ENCODE measurements at regions not wholly inside any gene's neighbourhood (a gene's known extent, or its start where the extent isn't known, plus 50 kb on each side); places are given as distances from the start of the nearest gene placed in this dataset.

- no peaks in the 10 kb centered on the region for H3K4me1 ChIP-seq (replicated peaks in 1 of 2)
- no peak overlapping the region for H3K4me3 ChIP-seq
- H3K27ac ChIP-seq = no peak overlapping the region
- WGBS, 10 experiments = 60 to 100% (median 82%) methylated on average over 1 of the region's 1 CpG; no CpG with 5 or more reads in 2 of the 10 experiments
- no peak for ATAC-seq (replicated peaks in 6 of 8)
- in situ Hi-C loops (cut with MboI; ENCODE audit: low pct_unique_long_range_greater_than_20kb in 2 of 9, low sequenced_read_pairs in 9 of 9, unreplicated experiment in 9 of 9) = loop anchor here in 1 of 9 experiments (25.0 kb wide), 1 partner anchor 224 kb away; no protein-coding TSS in a partner anchor
These were observed 70.1 kb upstream of the PNPT1 start for GRCh38 chr2:55763721-55764120.

- 0 to 100% (median 88%) methylated on average over 1 to 2 of the region's 2 CpGs; no CpG with 5 or more reads in 2 of the 10 experiments for WGBS, 10 experiments
- in situ Hi-C loops (cut with MboI; ENCODE audit: low pct_unique_long_range_greater_than_20kb in 2 of 9, low sequenced_read_pairs in 9 of 9, unreplicated experiment in 9 of 9) = loop anchor here in 1 of 9 experiments (25.0 kb wide), 1 partner anchor 226 kb away; no protein-coding TSS in a partner anchor
- ATAC-seq (replicated peaks in 6 of 8) = peak in 3 of 8 experiments; percentile 45 to 61 (median 46)
- no peak overlapping the region for H3K4me3 ChIP-seq
- H3K4me1 ChIP-seq (replicated peaks in 1 of 2) = no peaks in the 10 kb centered on the region
- no peak overlapping the region for H3K27ac ChIP-seq
These were observed 67.9 kb upstream of the PNPT1 start for GRCh38 chr2:55761526-55761925.

GRCh38 chr2:55761024-55761423, 67.4 kb upstream of the PNPT1 start:
- no peak overlapping the region for H3K27ac ChIP-seq
- no peak overlapping the region for H3K4me3 ChIP-seq
- no peaks in the 10 kb centered on the region for H3K4me1 ChIP-seq (replicated peaks in 1 of 2)
- in situ Hi-C loops (cut with MboI; ENCODE audit: low pct_unique_long_range_greater_than_20kb in 2 of 9, low sequenced_read_pairs in 9 of 9, unreplicated experiment in 9 of 9) = loop anchor here in 1 of 9 experiments (25.0 kb wide), 1 partner anchor 226 kb away; no protein-coding TSS in a partner anchor
- ATAC-seq (replicated peaks in 6 of 8) = no peak

GRCh38 chr2:55760125-55760524, 66.5 kb upstream of the PNPT1 start:
- Histone ChIP-seq H3K4me1 (replicated peaks in 1 of 2) (no peaks in the 10 kb centered on the region), H3K4me3 (no peak overlapping the region), H3K27ac (no peak overlapping the region)
- 79 to 100% (median 94%) methylated on average over 2 of the region's 2 CpGs; no CpG with 5 or more reads in 3 of the 10 experiments for WGBS, 10 experiments
- no peak for ATAC-seq (replicated peaks in 6 of 8)
- in situ Hi-C loops (cut with MboI; ENCODE audit: low pct_unique_long_range_greater_than_20kb in 2 of 9, low sequenced_read_pairs in 9 of 9, unreplicated experiment in 9 of 9) = loop anchor here in 1 of 9 experiments (25.0 kb wide), 1 partner anchor 227 kb away; no protein-coding TSS in a partner anchor

- Histone ChIP-seq H3K4me1 (replicated peaks in 1 of 2) (no peaks in the 10 kb centered on the region), H3K27ac (no peak overlapping the region), H3K4me3 (no peak overlapping the region)
- 30 to 100% (median 73%) methylated on average over 2 to 5 of the region's 5 CpGs; no CpG with 5 or more reads in 1 of the 10 experiments for WGBS, 10 experiments
- in situ Hi-C loops (cut with MboI; ENCODE audit: low pct_unique_long_range_greater_than_20kb in 2 of 9, low sequenced_read_pairs in 9 of 9, unreplicated experiment in 9 of 9) = loop anchor here in 1 of 9 experiments (25.0 kb wide), 1 partner anchor 228 kb away; no protein-coding TSS in a partner anchor
- ATAC-seq (replicated peaks in 6 of 8) = no peak
These were observed 65.8 kb upstream of the PNPT1 start for GRCh38 chr2:55759271-55759921.

- Histone ChIP-seq H3K4me1 (replicated peaks in 1 of 2) (no peaks in the 10 kb centered on the region), H3K27ac (no peak overlapping the region), H3K4me3 (no peak overlapping the region)
- 0 to 100% (median 88%) methylated on average over 1 of the region's 1 CpG; no CpG with 5 or more reads in 2 of the 10 experiments for WGBS, 10 experiments
- ATAC-seq (replicated peaks in 6 of 8) = no peak
- in situ Hi-C loops (cut with MboI; ENCODE audit: low pct_unique_long_range_greater_than_20kb in 2 of 9, low sequenced_read_pairs in 9 of 9, unreplicated experiment in 9 of 9) = loop anchor here in 1 of 9 experiments (25.0 kb wide), 1 partner anchor 235 kb away; no protein-coding TSS in a partner anchor
These were observed 58.3 kb upstream of the PNPT1 start for GRCh38 chr2:55751966-55752365.

GRCh38 chr2:55743583-55743982, 49.9 kb upstream of the PNPT1 start:
- 0 to 90% (median 54%) methylated on average over 1 of the region's 1 CpG; no CpG with 5 or more reads in 2 of the 10 experiments for WGBS, 10 experiments
- Histone ChIP-seq H3K4me3 (no peak overlapping the region), H3K27ac (no peak overlapping the region), H3K4me1 (replicated peaks in 1 of 2) (no peaks in the 10 kb centered on the region)
- in situ Hi-C loops (cut with MboI; ENCODE audit: low pct_unique_long_range_greater_than_20kb in 2 of 9, low sequenced_read_pairs in 9 of 9, unreplicated experiment in 9 of 9) = no loop called here
- no peak for ATAC-seq (replicated peaks in 6 of 8)

Data from motor neuron (in vitro differentiated cells).